Trophoblast cell (in vitro differentiated cells and primary cell): ENCODE measurements at regions not wholly inside any gene's neighbourhood (a gene's known extent, or its start where the extent isn't known, plus 50 kb on each side); places are given as distances from the start of the nearest gene placed in this dataset.

Experiments used
- DNase-seq, 2 donors: peaks; one replicate each; pipeline ENCODE4 v3.0.0-alpha.2; 2016
- H2AFZ ChIP-seq: 2 replicates; pipeline ENCODE4 v1.6.1; 2013; ENCODE audit warnings: low read length, moderate library complexity, mild to moderate bottlenecking; ENCODE audit not compliant: insufficient read depth, poor library complexity
- H2AK5ac ChIP-seq: 2 replicates; pipeline ENCODE4 v1.6.1; 2013; ENCODE audit warnings: mild to moderate bottlenecking, low read length
- H2BK120ac ChIP-seq: 2 replicates; pipeline ENCODE4 v1.6.1; 2013; ENCODE audit warnings: low read length, mild to moderate bottlenecking, moderate library complexity; ENCODE audit not compliant: insufficient read depth, poor library complexity
- H2BK12ac ChIP-seq: 2 replicates; pipeline ENCODE4 v1.6.1; 2013; ENCODE audit warnings: mild to moderate bottlenecking, low read length, moderate library complexity
- H2BK5ac ChIP-seq: 2 replicates; pipeline ENCODE4 v1.6.1; 2013; ENCODE audit warnings: low read length, low read depth, moderate library complexity, mild to moderate bottlenecking; ENCODE audit not compliant: poor library complexity
- H3K14ac ChIP-seq: 2 replicates; pipeline ENCODE4 v1.6.1; 2013; ENCODE audit warnings: mild to moderate bottlenecking, low read length
- H3K18ac ChIP-seq: 2 replicates; pipeline ENCODE4 v1.6.1; 2013; ENCODE audit warnings: mild to moderate bottlenecking, low read length
- H3K23ac ChIP-seq: 2 replicates; pipeline ENCODE4 v1.6.1; 2013; ENCODE audit warnings: low read length
- H3K27ac ChIP-seq: 2 replicates; pipeline ENCODE4 v1.5.1; 2013; ENCODE audit warnings: low read depth, mild to moderate bottlenecking, inconsistent platforms, low read length, moderate library complexity
- H3K27me3 ChIP-seq: 2 replicates; pipeline ENCODE4 v1.6.1; 2013; ENCODE audit warnings: inconsistent platforms, mild to moderate bottlenecking, low read length, moderate library complexity; ENCODE audit not compliant: insufficient read depth
- H3K36me3 ChIP-seq, 2 experiments: 1 replicate in 1 of 2; 2 replicates in 1 of 2; pipeline ENCODE4 v1.6.1; 2013; ENCODE audit warnings: low read length in 2 of 2, mild to moderate bottlenecking in 2 of 2, moderate library complexity in 1 of 2; ENCODE audit not compliant: insufficient read depth in 2 of 2, control insufficient read depth in 1 of 2
- H3K4ac ChIP-seq: 2 replicates; pipeline ENCODE4 v1.6.1; 2013; ENCODE audit warnings: low read depth, mild to moderate bottlenecking, low read length, moderate library complexity
- H3K4me1 ChIP-seq, 2 experiments: 1 replicate in 1 of 2; 2 replicates in 1 of 2; pipeline ENCODE4 v1.6.1; 2013; ENCODE audit warnings: low read length in 2 of 2, mild to moderate bottlenecking in 2 of 2, moderate library complexity in 1 of 2; ENCODE audit not compliant: insufficient read depth in 2 of 2, control insufficient read depth in 1 of 2
- H3K4me2 ChIP-seq: 2 replicates; pipeline ENCODE4 v1.6.1; 2013; ENCODE audit warnings: inconsistent platforms, mild to moderate bottlenecking, low read length, moderate library complexity
- H3K4me3 ChIP-seq: 2 replicates; pipeline ENCODE4 v1.5.1; 2013; ENCODE audit warnings: mild to moderate bottlenecking, low read depth, low read length, inconsistent platforms
- H3K79me1 ChIP-seq: one replicate; pipeline ENCODE4 v1.6.1; 2013; ENCODE audit warnings: low read length
- H3K79me2 ChIP-seq: 2 replicates; pipeline ENCODE4 v1.6.1; 2013; ENCODE audit warnings: low read length, mild to moderate bottlenecking; ENCODE audit not compliant: control insufficient read depth, insufficient read depth, poor library complexity
- H3K9ac ChIP-seq: 2 replicates; pipeline ENCODE4 v1.6.1; 2013; ENCODE audit warnings: mild to moderate bottlenecking, low read length
- H3K9me3 ChIP-seq: 2 replicates; pipeline ENCODE4 v1.6.1; 2013; ENCODE audit warnings: low read depth, mild to moderate bottlenecking, control low read depth, inconsistent platforms, low read length; ENCODE audit not compliant: insufficient read depth
- H4K12ac ChIP-seq: 2 replicates; pipeline ENCODE4 v1.6.1; 2013; ENCODE audit warnings: low read depth, mild to moderate bottlenecking, low read length, moderate library complexity
- H4K8ac ChIP-seq: 2 replicates; pipeline ENCODE4 v1.6.1; 2013; ENCODE audit warnings: low read depth, mild to moderate bottlenecking, low read length, moderate library complexity
- H4K91ac ChIP-seq: one replicate; pipeline ENCODE4 v1.6.1; 2013; ENCODE audit warnings: low read depth, mild to moderate bottlenecking, low read length, moderate library complexity
- WGBS: extraction: QIAGEN DNeasy Blood & Tissue Kit; methylation state at CpG from one replicate; pipeline ENCODE4 v1.1.7; 2013; ENCODE audit warnings: missing lambda C conversion rate; ENCODE audit not compliant: insufficient read length, insufficient coverage; ENCODE audit errors: extremely low coverage; 5-methylcytosine and 5-hydroxymethylcytosine counted together

DNA sequence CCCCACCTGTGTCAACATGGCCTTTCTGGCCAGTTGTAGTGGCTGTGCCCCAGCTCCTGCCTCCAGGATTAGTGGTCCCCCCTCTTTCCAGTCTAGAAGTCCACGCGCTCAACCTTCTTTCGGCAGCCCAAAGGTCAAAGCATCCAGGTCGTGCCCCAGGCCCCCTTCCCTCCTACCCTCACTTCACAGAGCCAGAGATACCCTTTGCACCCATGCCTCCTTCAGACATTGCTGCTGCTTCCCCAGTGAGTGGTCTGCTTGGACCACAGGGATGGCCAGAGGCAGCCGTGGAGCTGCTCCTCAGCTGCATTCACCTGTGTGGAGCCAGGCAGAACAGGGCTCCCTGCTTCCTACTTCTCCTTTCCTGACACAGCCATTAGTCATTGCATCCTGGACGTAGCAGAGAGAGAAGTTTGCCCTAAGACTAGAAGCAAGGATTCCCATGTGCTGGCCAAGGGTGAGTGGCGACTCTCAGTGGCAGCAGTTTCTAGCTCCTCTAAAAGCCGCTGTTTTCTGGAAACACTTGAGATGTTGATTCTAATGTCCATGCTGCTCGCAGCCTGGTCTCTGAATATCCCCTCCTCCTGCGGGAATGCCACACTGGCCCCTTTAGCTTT is 243.1 kb upstream of the SHH start:
- Histone ChIP-seq H2BK120ac (no peak overlapping the region), H3K14ac (no peak overlapping the region), H3K79me1 (no peaks in the 10 kb centered on the region), H3K4me2 (no peak overlapping the region), H2BK12ac (no peak overlapping the region), H4K12ac (no peak overlapping the region), H3K4me3 (no peak overlapping the region), H2BK5ac (no peak overlapping the region), H3K9ac (no peak overlapping the region), H3K18ac (no peak overlapping the region), H3K79me2 (no peaks in the 10 kb centered on the region), H4K91ac (no peak overlapping the region), H3K27ac (no peak overlapping the region), H3K9me3 (peaks cover 35% of the 10 kb centered on the region), H3K27me3 (no peaks in the 10 kb centered on the region), H2AFZ (no peak overlapping the region), H3K4ac (no peak overlapping the region), H3K23ac (no peak overlapping the region), H4K8ac (no peak overlapping the region), H3K4me1 (no peaks in the 10 kb centered on the region), H3K36me3 (no peaks in the 10 kb centered on the region), H2AK5ac (no peak overlapping the region)
- no peak for DNase-seq
- no CpG with 5 or more reads among the region's 10 CpGs for WGBS

DNA sequence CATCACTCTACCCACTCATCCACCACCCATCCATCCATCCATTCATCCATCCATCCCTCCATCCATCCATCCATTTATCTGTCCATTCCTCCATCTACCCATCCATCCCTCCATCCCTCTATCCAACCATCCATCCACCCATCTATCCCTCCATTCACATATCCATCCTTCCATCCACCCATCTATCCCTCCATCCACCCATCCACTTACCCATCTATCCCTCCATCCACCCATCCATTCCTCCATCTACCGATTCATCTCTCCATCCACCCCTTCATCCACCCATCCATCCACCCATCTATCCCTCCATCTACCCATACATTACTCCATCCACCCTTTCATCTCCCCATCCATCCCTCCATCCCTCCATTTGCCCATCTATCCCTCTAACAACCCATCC is 239.6 kb upstream of the SHH start:
- Histone ChIP-seq H4K91ac (no peak overlapping the region), H3K27ac (no peak overlapping the region), H4K12ac (no peak overlapping the region), H3K14ac (no peak overlapping the region), H2BK5ac (no peak overlapping the region), H3K23ac (no peak overlapping the region), H3K79me1 (no peaks in the 10 kb centered on the region), H2BK120ac (no peak overlapping the region), H2BK12ac (no peak overlapping the region), H3K9ac (no peak overlapping the region), H3K18ac (no peak overlapping the region), H3K9me3 (peaks cover 27% of the 10 kb centered on the region), H3K4me1 (no peaks in the 10 kb centered on the region), H3K4ac (no peak overlapping the region), H2AFZ (no peak overlapping the region), H3K79me2 (no peaks in the 10 kb centered on the region), H3K36me3 (no peaks in the 10 kb centered on the region), H4K8ac (no peak overlapping the region), H3K4me3 (no peak overlapping the region), H3K27me3 (no peaks in the 10 kb centered on the region), H2AK5ac (no peak overlapping the region), H3K4me2 (no peak overlapping the region)
- WGBS = 100% methylated on average over 1 of the region's 1 CpG
- no peak for DNase-seq

DNA sequence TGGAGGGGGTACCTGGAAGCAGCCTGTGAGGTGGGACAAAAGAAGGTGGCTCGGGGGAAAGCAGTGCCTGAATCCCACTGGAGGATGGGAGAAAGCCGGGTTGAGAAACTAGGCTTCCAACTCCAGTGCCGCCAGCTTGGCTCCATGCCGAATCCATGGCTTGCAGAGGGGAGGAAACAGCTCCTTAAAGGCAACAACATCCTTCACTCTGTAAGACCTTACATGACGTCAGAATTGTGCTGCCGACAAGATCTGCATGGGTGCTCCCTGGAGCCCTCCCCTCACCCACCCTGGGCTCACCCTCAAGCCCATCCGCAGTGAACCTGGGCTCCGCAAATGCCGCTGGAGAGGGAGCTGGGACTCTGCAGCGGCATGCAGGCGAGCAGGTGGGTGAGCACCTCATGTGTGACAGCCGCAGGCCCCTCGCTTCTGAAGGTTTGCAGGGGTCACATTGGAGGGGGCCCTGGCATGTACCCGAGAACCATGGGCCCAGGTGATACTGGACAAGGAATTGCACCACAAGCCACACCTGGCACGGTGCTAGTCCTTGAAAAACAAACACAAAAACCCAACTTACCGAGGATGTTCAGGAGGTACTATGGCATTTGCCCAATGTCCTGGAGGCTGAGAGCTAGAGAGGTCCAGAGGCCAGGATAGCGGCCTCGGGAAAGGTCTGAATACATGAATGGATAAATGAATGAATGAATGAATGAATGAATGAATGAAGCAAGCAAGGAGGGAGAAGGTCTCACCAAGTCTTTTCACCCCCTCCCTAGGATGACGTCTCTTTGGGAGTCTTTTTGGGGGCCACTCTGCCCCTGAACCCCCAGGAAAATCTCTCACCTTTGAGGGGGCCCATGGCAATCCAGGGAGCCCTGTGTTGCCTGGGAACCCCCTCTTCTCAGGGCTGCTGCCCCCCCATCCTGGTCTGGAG is 238.6 kb upstream of the SHH start:
- Histone ChIP-seq H3K18ac (no peak overlapping the region), H3K9me3 (peaks cover 27% of the 10 kb centered on the region), H2AFZ (no peak overlapping the region), H3K4me1 (no peaks in the 10 kb centered on the region), H3K27ac (no peak overlapping the region), H3K9ac (no peak overlapping the region), H3K4me3 (no peak overlapping the region), H4K91ac (no peak overlapping the region), H3K27me3 (no peaks in the 10 kb centered on the region), H3K14ac (no peak overlapping the region), H2AK5ac (no peak overlapping the region), H3K4ac (no peak overlapping the region), H2BK120ac (no peak overlapping the region), H3K79me1 (no peaks in the 10 kb centered on the region), H3K4me2 (no peak overlapping the region), H2BK12ac (no peak overlapping the region), H3K23ac (no peak overlapping the region), H4K12ac (no peak overlapping the region), H3K36me3 (no peaks in the 10 kb centered on the region), H4K8ac (no peak overlapping the region), H3K79me2 (no peaks in the 10 kb centered on the region), H2BK5ac (no peak overlapping the region)
- WGBS = no CpG with 5 or more reads among the region's 19 CpGs
- DNase-seq = no peak

DNA sequence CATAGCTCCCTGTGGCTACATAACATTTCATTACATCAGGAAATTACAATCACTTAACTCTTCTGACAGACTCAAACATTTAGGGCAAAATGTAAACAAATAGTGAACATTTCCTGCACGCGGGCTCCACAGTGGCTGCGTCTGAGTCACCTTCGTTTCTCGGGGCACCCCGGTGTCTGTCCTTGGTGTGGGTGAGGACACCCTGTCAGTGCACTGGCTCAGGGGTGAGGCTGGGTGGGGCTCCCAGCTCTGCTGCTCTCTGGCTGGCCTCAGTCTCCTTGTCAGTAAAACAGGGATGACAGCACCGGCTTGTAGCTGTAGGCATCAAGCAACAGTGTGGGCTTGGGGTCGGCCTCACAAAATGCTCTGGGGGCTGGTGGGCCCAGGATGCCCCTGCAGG is 237.1 kb upstream of the SHH start:
- no peak overlapping the region for H2AFZ ChIP-seq
- no peak overlapping the region for H3K4ac ChIP-seq
- H3K14ac ChIP-seq = no peak overlapping the region
- no peak overlapping the region for H4K12ac ChIP-seq
- DNase-seq = no peak
- no peak overlapping the region for H3K23ac ChIP-seq
- no peak overlapping the region for H3K27ac ChIP-seq
- no CpG with 5 or more reads among the region's 8 CpGs for WGBS
- H4K91ac ChIP-seq = no peak overlapping the region
- no peak overlapping the region for H2AK5ac ChIP-seq
- no peaks in the 10 kb centered on the region for H3K36me3 ChIP-seq
- H3K79me2 ChIP-seq = no peaks in the 10 kb centered on the region
- H3K4me2 ChIP-seq = no peak overlapping the region
- no peaks in the 10 kb centered on the region for H3K79me1 ChIP-seq
- H3K18ac ChIP-seq = no peak overlapping the region
- no peaks in the 10 kb centered on the region for H3K4me1 ChIP-seq
- peaks cover 23% of the 10 kb centered on the region for H3K9me3 ChIP-seq
- no peak overlapping the region for H3K9ac ChIP-seq
- no peak overlapping the region for H2BK12ac ChIP-seq
- no peak overlapping the region for H4K8ac ChIP-seq
- H3K4me3 ChIP-seq = no peak overlapping the region
- H2BK5ac ChIP-seq = no peak overlapping the region
- no peaks in the 10 kb centered on the region for H3K27me3 ChIP-seq
- no peak overlapping the region for H2BK120ac ChIP-seq
